ENCODE measurements at regions not wholly inside any gene's neighbourhood (a gene's known extent, or its start where the extent isn't known, plus 50 kb on each side); places are given as distances from the start of the nearest gene placed in this dataset.

DNA sequence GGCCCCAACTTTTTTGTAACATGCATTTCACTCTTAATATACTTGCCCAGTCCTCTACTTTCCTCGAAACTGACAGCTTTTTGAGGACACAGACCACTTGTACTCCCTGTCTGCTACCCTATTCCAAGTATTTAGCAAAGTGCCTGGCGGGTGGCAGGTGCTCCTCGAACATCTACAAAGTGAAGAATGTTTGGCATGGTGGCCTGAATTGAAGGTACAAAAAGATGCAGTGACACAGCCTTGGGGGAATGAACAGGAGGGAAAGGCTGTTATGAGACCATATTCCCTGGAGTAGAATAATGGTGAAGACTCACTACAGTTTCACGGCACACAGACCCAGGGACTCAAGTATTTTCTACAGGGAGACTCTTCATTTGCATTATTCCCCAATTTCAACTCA, 590.9 kb downstream of the PRELID2 start:
- Histone ChIP-seq H3K4me1 (ENCODE audit: control insufficient read depth, extremely low read depth, insufficient read depth, low read length) (peaks cover 35% of the 10 kb centered on the region), H3K27ac (ENCODE audit: control insufficient read depth, insufficient read depth, low read length) (no peak overlapping the region), H3K9ac (ENCODE audit: control insufficient read depth, extremely low read depth, insufficient read depth, low read length) (no peak overlapping the region), H3K9me3 (ENCODE audit: control insufficient read depth, low read depth, low read length) (no peaks in the 10 kb centered on the region), H3K36me3 (ENCODE audit: control insufficient read depth in 2 of 2, extremely low read depth in 1 of 2, insufficient read depth in 2 of 2, low read length in 2 of 2) (no peaks in the 10 kb centered on the region), H3K4me2 (ENCODE audit: control insufficient read depth, extremely low read depth, insufficient read depth, low read depth, low read length) (no peak overlapping the region), H3K4me3 (ENCODE audit: control insufficient read depth in 2 of 3, extremely low read depth in 1 of 3, insufficient read depth in 2 of 3, low read depth in 1 of 3, low read length in 3 of 3) (no peak overlapping the region), H3K27me3 (ENCODE audit: control insufficient read depth, extremely low read depth, insufficient read depth, low read length) (no peaks in the 10 kb centered on the region), H3K9me1 (ENCODE audit: control insufficient read depth, extremely low read depth, insufficient read depth, low read length) (no peaks in the 10 kb centered on the region), H3K79me2 (ENCODE audit: control insufficient read depth, insufficient read depth, low read length) (no peaks in the 10 kb centered on the region), H4K20me1 (ENCODE audit: control insufficient read depth, extremely low read depth, insufficient read depth, low read length) (no peaks in the 10 kb centered on the region), H2AFZ (ENCODE audit: control insufficient read depth, low read length) (no peak overlapping the region)
- TF ChIP-seq, protein P1, sequence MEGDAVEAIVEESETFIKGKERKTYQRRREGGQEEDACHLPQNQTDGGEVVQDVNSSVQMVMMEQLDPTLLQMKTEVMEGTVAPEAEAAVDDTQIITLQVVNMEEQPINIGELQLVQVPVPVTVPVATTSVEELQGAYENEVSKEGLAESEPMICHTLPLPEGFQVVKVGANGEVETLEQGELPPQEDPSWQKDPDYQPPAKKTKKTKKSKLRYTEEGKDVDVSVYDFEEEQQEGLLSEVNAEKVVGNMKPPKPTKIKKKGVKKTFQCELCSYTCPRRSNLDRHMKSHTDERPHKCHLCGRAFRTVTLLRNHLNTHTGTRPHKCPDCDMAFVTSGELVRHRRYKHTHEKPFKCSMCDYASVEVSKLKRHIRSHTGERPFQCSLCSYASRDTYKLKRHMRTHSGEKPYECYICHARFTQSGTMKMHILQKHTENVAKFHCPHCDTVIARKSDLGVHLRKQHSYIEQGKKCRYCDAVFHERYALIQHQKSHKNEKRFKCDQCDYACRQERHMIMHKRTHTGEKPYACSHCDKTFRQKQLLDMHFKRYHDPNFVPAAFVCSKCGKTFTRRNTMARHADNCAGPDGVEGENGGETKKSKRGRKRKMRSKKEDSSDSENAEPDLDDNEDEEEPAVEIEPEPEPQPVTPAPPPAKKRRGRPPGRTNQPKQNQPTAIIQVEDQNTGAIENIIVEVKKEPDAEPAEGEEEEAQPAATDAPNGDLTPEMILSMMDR (optimal IDR thresholded peaks at IDR 0.05 in 1 of 3, IDR thresholded peaks at IDR 0.05 in 1 of 3, conservative IDR thresholded peaks at IDR 0.05 in 1 of 3; ENCODE audit: extremely low read depth in 1 of 3, insufficient read depth in 2 of 3, low read length in 3 of 3), result no peak
- no peak for TF ChIP-seq EZH2 (IDR thresholded peaks at IDR 0.05; ENCODE audit: low read length)
- dilution Hi-C loops (cut with MboI; ENCODE audit: extremely low pct_ligation_motif_present, low sequenced_read_pairs), result no loop called here
- FAIRE-seq (no peak), DNase-seq (ENCODE audit: low read depth, low spot score) (no peak)

DNA sequence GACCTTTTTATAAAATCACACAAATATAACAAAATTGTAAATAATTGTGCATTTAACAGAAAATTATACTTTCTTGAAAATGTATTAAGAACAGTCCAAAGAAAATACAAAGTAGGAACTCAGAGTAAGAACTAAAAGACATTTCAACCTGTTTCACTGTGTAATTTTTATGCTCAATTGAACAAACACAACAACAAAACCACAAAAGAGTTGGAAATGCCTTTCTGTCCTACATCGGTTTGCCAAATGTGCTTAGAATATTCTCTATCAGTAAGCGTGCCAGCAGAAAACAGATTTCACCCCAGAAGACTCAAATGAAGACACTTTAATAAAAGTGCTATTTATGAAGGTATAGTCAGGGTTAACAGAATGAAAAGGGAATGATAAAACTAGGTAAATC, 592.1 kb downstream of the PRELID2 start:
- FAIRE-seq, result no peak
- H3K9me3 ChIP-seq (ENCODE audit: control insufficient read depth, low read depth, low read length), result no peaks in the 10 kb centered on the region
- H3K27me3 ChIP-seq (ENCODE audit: control insufficient read depth, extremely low read depth, insufficient read depth, low read length), result no peaks in the 10 kb centered on the region
- H3K79me2 ChIP-seq (ENCODE audit: control insufficient read depth, insufficient read depth, low read length), result no peaks in the 10 kb centered on the region
- no peak overlapping the region for H3K4me3 ChIP-seq (ENCODE audit: control insufficient read depth in 2 of 3, extremely low read depth in 1 of 3, insufficient read depth in 2 of 3, low read depth in 1 of 3, low read length in 3 of 3)
- no peak for TF ChIP-seq EZH2 (IDR thresholded peaks at IDR 0.05; ENCODE audit: low read length)
- TF ChIP-seq, protein P1 (optimal IDR thresholded peaks at IDR 0.05 in 1 of 3, IDR thresholded peaks at IDR 0.05 in 1 of 3, conservative IDR thresholded peaks at IDR 0.05 in 1 of 3; ENCODE audit: extremely low read depth in 1 of 3, insufficient read depth in 2 of 3, low read length in 3 of 3), result no peak
- H3K4me1 ChIP-seq (ENCODE audit: control insufficient read depth, extremely low read depth, insufficient read depth, low read length), result peaks cover 35% of the 10 kb centered on the region
- no peak overlapping the region for H3K9ac ChIP-seq (ENCODE audit: control insufficient read depth, extremely low read depth, insufficient read depth, low read length)
- H3K4me2 ChIP-seq (ENCODE audit: control insufficient read depth, extremely low read depth, insufficient read depth, low read depth, low read length), result no peak overlapping the region
- H3K36me3 ChIP-seq (ENCODE audit: control insufficient read depth in 2 of 2, extremely low read depth in 1 of 2, insufficient read depth in 2 of 2, low read length in 2 of 2), result no peaks in the 10 kb centered on the region
- H4K20me1 ChIP-seq (ENCODE audit: control insufficient read depth, extremely low read depth, insufficient read depth, low read length), result no peaks in the 10 kb centered on the region
- H2AFZ ChIP-seq (ENCODE audit: control insufficient read depth, low read length), result no peak overlapping the region
- H3K9me1 ChIP-seq (ENCODE audit: control insufficient read depth, extremely low read depth, insufficient read depth, low read length), result no peaks in the 10 kb centered on the region
- H3K27ac ChIP-seq (ENCODE audit: control insufficient read depth, insufficient read depth, low read length), result no peak overlapping the region
- dilution Hi-C loops (cut with MboI; ENCODE audit: extremely low pct_ligation_motif_present, low sequenced_read_pairs), result no loop called here
- DNase-seq (ENCODE audit: low read depth, low spot score), result no peak

Measured in keratinocyte (primary cell).